ENCODE measurements at regions not wholly inside any gene's neighbourhood (a gene's known extent, or its start where the extent isn't known, plus 50 kb on each side); places are given as distances from the start of the nearest gene placed in this dataset.

DNA sequence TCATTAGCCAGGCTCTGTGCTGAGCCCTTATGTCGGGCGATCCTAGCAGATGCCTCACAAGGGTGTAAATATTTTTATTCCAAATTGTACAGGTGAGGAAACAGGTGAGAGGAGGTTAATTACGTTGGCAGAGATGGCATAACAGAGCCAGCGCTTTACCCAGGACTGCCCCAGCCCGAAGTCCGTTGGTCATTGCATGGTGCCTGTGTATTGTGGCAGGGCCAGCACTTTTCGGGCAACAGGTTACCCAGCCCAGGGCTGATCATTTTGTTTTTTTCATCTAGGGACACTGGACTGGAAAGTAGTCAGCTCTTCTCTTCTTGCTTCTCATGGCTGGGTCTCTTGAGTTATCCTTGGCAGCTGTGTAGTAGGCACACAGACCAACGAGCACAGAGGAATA is 202.2 kb upstream of the NAV2 start:
- TF ChIP-seq NFXL1 (IDR thresholded peaks at IDR 0.05; ENCODE audit: borderline replicate concordance) (no peak), GABPA (IDR thresholded peaks at IDR 0.05; ENCODE audit: low read depth) (no peak), POLR2A (IDR thresholded peaks at IDR 0.05; ENCODE audit: low read depth, low read length) (no peak), ATF7 (IDR thresholded peaks at IDR 0.05; ENCODE audit: low read depth) (no peak), RAD21 (IDR thresholded peaks at IDR 0.05; ENCODE audit: insufficient read depth, low read depth, low read length) (no peak)
- TF ChIP-seq, protein P1, sequence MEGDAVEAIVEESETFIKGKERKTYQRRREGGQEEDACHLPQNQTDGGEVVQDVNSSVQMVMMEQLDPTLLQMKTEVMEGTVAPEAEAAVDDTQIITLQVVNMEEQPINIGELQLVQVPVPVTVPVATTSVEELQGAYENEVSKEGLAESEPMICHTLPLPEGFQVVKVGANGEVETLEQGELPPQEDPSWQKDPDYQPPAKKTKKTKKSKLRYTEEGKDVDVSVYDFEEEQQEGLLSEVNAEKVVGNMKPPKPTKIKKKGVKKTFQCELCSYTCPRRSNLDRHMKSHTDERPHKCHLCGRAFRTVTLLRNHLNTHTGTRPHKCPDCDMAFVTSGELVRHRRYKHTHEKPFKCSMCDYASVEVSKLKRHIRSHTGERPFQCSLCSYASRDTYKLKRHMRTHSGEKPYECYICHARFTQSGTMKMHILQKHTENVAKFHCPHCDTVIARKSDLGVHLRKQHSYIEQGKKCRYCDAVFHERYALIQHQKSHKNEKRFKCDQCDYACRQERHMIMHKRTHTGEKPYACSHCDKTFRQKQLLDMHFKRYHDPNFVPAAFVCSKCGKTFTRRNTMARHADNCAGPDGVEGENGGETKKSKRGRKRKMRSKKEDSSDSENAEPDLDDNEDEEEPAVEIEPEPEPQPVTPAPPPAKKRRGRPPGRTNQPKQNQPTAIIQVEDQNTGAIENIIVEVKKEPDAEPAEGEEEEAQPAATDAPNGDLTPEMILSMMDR (IDR thresholded peaks at IDR 0.05 in 2 of 3, conservative IDR thresholded peaks at IDR 0.05 in 1 of 3; ENCODE audit: control insufficient read depth in 2 of 3, extremely low read depth in 1 of 3, insufficient read depth in 1 of 3, low read depth in 3 of 3, low read length in 3 of 3): no peak
- TF ChIP-seq, protein P2, sequence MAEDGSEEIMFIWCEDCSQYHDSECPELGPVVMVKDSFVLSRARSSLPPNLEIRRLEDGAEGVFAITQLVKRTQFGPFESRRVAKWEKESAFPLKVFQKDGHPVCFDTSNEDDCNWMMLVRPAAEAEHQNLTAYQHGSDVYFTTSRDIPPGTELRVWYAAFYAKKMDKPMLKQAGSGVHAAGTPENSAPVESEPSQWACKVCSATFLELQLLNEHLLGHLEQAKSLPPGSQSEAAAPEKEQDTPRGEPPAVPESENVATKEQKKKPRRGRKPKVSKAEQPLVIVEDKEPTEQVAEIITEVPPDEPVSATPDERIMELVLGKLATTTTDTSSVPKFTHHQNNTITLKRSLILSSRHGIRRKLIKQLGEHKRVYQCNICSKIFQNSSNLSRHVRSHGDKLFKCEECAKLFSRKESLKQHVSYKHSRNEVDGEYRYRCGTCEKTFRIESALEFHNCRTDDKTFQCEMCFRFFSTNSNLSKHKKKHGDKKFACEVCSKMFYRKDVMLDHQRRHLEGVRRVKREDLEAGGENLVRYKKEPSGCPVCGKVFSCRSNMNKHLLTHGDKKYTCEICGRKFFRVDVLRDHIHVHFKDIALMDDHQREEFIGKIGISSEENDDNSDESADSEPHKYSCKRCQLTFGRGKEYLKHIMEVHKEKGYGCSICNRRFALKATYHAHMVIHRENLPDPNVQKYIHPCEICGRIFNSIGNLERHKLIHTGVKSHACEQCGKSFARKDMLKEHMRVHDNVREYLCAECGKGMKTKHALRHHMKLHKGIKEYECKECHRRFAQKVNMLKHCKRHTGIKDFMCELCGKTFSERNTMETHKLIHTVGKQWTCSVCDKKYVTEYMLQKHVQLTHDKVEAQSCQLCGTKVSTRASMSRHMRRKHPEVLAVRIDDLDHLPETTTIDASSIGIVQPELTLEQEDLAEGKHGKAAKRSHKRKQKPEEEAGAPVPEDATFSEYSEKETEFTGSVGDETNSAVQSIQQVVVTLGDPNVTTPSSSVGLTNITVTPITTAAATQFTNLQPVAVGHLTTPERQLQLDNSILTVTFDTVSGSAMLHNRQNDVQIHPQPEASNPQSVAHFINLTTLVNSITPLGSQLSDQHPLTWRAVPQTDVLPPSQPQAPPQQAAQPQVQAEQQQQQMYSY (CRISPR knock-in tag; IDR thresholded peaks at IDR 0.05): no peak

All from GM12878 (cell line).